Stimulated activated CD4-positive, alpha-beta T cell treated with anti-CD3 and anti-CD28 coated beads, Interleukin-15, amount 100 ng/mL, for 1 hour (primary cell): ENCODE measurements at regions not wholly inside any gene's neighbourhood (a gene's known extent, or its start where the extent isn't known, plus 50 kb on each side); places are given as distances from the start of the nearest gene placed in this dataset.
A peak's percentile ranks its signal among the peaks of the same experiment; 100 is the strongest.

Experiments
- DNase-seq, 2 donors: peaks; one replicate each; pipeline ENCODE4 v3.0.0-alpha.2; 2020; ENCODE audit warnings: low read depth in 1 of 2, low spot score in 1 of 2

GRCh38 chr3:31444220-31445142, 88.2 kb upstream of the STT3B start:
- no peak for DNase-seq

- DNase-seq, result no peak
Measured at GRCh38 chr3:31445701-31446100, 87.0 kb upstream of the STT3B start.

GRCh38 chr3:31448035-31448881, 84.5 kb upstream of the STT3B start:
- no peak for DNase-seq

- DNase-seq, result no peak
Measured at GRCh38 chr3:31448882-31449243, 83.9 kb upstream of the STT3B start.

- no peak for DNase-seq
Measured at GRCh38 chr3:31449318-31449717, 83.4 kb upstream of the STT3B start.

GRCh38 chr3:31450345-31450744, 82.4 kb upstream of the STT3B start:
- DNase-seq, result no peak

- no peak for DNase-seq
Measured at GRCh38 chr3:31452495-31453106, 80.1 kb upstream of the STT3B start.

- DNase-seq, result no peak
Measured at GRCh38 chr3:31453430-31453829, 79.3 kb upstream of the STT3B start.

GRCh38 chr3:31455524-31455923, 77.2 kb upstream of the STT3B start:
- no peak for DNase-seq

GRCh38 chr3:31456373-31456772, 76.4 kb upstream of the STT3B start:
- no peak for DNase-seq

GRCh38 chr3:31461426-31461825, 71.3 kb upstream of the STT3B start:
- DNase-seq, result no peak

GRCh38 chr3:31462050-31462569, 70.6 kb upstream of the STT3B start:
- DNase-seq, result peak in 1 of 2 donors; percentile 10

- no peak for DNase-seq
Measured at GRCh38 chr3:31465999-31466398, 66.7 kb upstream of the STT3B start.

GRCh38 chr3:31466866-31467265, 65.9 kb upstream of the STT3B start:
- DNase-seq, result no peak

- DNase-seq, result no peak
Measured at GRCh38 chr3:31468433-31468832, 64.3 kb upstream of the STT3B start.

- DNase-seq, result no peak
Measured at GRCh38 chr3:31469385-31469784, 63.3 kb upstream of the STT3B start.

- no peak for DNase-seq
Measured at GRCh38 chr3:31472479-31473390, 60.0 kb upstream of the STT3B start.

- no peak for DNase-seq
Measured at GRCh38 chr3:31476209-31476608, 56.5 kb upstream of the STT3B start.

GRCh38 chr3:31479431-31479830, 53.3 kb upstream of the STT3B start:
- no peak for DNase-seq

GRCh38 chr3:31481697-31482096, 51.0 kb upstream of the STT3B start:
- DNase-seq, result no peak
